ENCODE measurements at regions not wholly inside any gene's neighbourhood (a gene's known extent, or its start where the extent isn't known, plus 50 kb on each side); places are given as distances from the start of the nearest gene placed in this dataset.

DNA sequence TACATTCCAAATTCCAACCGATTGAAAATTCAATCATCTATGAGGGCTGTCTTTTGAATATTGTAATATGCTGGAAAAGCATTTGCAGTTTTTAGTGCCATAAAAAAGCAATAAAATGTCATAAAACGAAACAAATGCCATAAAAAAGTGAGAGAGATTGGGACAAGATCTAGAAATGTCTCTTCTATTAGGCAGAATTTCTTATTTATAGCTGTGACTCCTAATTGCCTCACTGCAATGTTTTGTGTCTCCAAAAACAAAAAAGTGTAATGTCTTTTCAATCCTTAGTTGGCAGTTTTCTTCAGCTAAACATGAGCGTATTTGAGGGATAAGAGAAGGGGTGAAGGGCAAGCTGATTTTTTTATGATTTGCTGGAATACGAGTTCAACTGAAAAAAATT is 153.9 kb downstream of the NAF1 start:
- H3K4me3 ChIP-seq = no peak overlapping the region
- no peak overlapping the region for H3K27ac ChIP-seq
- intact Hi-C loops (cut with DNase I; ENCODE audit: low total_unique reads) = no loop called here
- H3K36me3 ChIP-seq = no peaks in the 10 kb centered on the region
- peaks cover 0 to 19% (median 3%) of the 10 kb centered on the region in 8 donors for H3K9me3 ChIP-seq
- DNase-seq = no peak
- no peaks in the 10 kb centered on the region for H3K27me3 ChIP-seq (replicated peaks in 1 of 7)
- 58 to 70% (median 67%) methylated on average over 4 of the region's 4 CpGs for whole genome bisulfite sequencing, 5 donors
- H3K4me1 ChIP-seq = no peaks in the 10 kb centered on the region
- TF ChIP-seq POLR2AphosphoS5 (IDR thresholded peaks at IDR 0.05) = no peak
- TF ChIP-seq, protein P1, sequence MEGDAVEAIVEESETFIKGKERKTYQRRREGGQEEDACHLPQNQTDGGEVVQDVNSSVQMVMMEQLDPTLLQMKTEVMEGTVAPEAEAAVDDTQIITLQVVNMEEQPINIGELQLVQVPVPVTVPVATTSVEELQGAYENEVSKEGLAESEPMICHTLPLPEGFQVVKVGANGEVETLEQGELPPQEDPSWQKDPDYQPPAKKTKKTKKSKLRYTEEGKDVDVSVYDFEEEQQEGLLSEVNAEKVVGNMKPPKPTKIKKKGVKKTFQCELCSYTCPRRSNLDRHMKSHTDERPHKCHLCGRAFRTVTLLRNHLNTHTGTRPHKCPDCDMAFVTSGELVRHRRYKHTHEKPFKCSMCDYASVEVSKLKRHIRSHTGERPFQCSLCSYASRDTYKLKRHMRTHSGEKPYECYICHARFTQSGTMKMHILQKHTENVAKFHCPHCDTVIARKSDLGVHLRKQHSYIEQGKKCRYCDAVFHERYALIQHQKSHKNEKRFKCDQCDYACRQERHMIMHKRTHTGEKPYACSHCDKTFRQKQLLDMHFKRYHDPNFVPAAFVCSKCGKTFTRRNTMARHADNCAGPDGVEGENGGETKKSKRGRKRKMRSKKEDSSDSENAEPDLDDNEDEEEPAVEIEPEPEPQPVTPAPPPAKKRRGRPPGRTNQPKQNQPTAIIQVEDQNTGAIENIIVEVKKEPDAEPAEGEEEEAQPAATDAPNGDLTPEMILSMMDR (IDR thresholded peaks at IDR 0.05 in 8 of 11, conservative IDR thresholded peaks at IDR 0.05 in 3 of 11) = no peak
- no peak for TF ChIP-seq POLR2A (IDR thresholded peaks at IDR 0.05)

DNA sequence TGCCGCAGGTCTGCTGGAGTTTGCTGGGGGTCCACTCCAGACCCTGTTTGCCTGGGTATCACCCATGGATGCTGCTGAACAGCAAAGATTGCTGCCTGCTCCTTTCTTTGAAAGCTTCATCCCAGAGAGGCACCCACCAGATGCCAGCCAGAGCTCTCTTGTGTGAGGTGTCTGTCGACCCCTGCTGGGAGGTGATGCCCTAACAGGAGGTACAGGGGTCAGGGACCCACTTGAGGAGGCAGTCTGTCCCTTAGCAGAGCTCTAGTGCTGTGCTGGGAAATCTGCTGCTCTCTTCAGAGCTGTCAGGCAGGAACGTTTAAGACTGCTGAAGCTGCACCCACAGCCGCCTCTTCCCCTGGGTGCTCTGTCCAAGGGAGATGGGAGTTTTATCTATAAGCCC is 162.7 kb downstream of the NAF1 start:
- intact Hi-C loops (cut with DNase I; ENCODE audit: low total_unique reads) = no loop called here

DNA sequence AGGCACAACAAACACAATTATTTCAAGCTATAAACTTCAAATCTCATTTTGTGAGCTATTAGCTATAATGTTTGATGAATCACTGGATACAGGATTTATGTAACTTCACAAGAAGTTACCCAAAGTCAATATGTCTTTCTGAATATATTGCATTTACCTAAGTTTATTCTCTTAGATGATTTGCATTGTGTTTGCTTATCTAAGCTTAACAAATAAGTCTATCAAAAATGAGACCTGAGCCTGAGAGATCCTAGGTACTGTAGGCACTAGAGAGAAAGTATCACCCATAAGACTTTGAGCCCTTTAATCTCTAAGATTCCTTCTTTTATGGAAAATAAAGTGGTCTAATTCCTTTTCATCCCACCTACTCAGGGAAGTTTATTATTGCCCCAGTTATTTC is 178.2 kb downstream of the NAF1 start:
- TF ChIP-seq POLR2A (IDR thresholded peaks at IDR 0.05) (no peak), POLR2AphosphoS5 (IDR thresholded peaks at IDR 0.05) (no peak)
- TF ChIP-seq, protein P1 (IDR thresholded peaks at IDR 0.05 in 8 of 11, conservative IDR thresholded peaks at IDR 0.05 in 3 of 11) = no peak
- peaks cover 0 to 1% (median 0%) of the 10 kb centered on the region in 8 donors for H3K9me3 ChIP-seq

More for the DNA sequence above, 162.7 kb downstream of the NAF1 start:
- WGBS, 5 donors = 71 to 78% (median 74%) methylated on average over 2 to 4 of the region's 4 CpGs
- H3K4me1 ChIP-seq = no peaks in the 10 kb centered on the region
- no peak overlapping the region for H3K4me3 ChIP-seq
- TF ChIP-seq POLR2AphosphoS5 (IDR thresholded peaks at IDR 0.05) (no peak), POLR2A (IDR thresholded peaks at IDR 0.05) (no peak)
- TF ChIP-seq, protein P1 (IDR thresholded peaks at IDR 0.05 in 8 of 11, conservative IDR thresholded peaks at IDR 0.05 in 3 of 11) = no peak
- DNase-seq = no peak
- peaks cover 0 to 10% (median 0%) of the 10 kb centered on the region in 7 donors for H3K27me3 ChIP-seq (replicated peaks in 1 of 7)
- no peak overlapping the region for H3K27ac ChIP-seq
- H3K9me3 ChIP-seq = peaks cover 0 to 18% (median 17%) of the 10 kb centered on the region in 8 donors
- H3K36me3 ChIP-seq = no peaks in the 10 kb centered on the region

DNA sequence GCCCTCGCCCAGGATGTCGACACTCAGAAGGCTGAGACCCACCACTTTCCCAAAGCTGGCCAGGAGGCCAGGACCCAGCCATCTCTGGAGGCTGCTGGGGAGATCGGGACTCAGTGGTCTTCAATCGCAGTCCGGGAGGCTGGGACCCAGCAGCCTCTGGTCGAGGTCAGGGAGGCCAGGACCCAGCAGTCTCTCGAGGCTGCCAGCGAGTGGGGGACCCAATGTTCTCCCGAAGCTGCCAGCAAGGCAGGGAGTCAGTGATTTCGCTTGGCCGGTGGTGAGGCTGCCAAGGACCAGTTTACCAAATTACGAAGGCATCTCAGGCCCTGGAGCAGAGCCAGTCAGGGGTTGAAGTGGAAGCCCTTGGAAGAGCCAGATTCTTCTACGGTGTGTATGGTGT is 181.6 kb downstream of the NAF1 start:
- Histone ChIP-seq H3K9me3 (peaks cover 0 to 12% (median 3%) of the 10 kb centered on the region in 8 donors), H3K27ac (no peak overlapping the region), H3K4me1 (no peaks in the 10 kb centered on the region), H3K27me3 (replicated peaks in 1 of 7) (peaks cover 0 to 4% (median 0%) of the 10 kb centered on the region in 7 donors), H3K4me3 (no peak overlapping the region), H3K36me3 (no peaks in the 10 kb centered on the region)
- no peak for DNase-seq
- TF ChIP-seq POLR2AphosphoS5 (IDR thresholded peaks at IDR 0.05) (no peak), POLR2A (IDR thresholded peaks at IDR 0.05) (no peak)
- TF ChIP-seq, protein P1 (IDR thresholded peaks at IDR 0.05 in 8 of 11, conservative IDR thresholded peaks at IDR 0.05 in 3 of 11) = no peak
- intact Hi-C loops (cut with DNase I; ENCODE audit: low total_unique reads) = no loop called here
- WGBS, 5 donors = 82 to 89% (median 88%) methylated on average over 12 to 13 of the region's 13 CpGs

More for the DNA sequence above, 178.2 kb downstream of the NAF1 start:
- Histone ChIP-seq H3K27ac (no peak overlapping the region), H3K36me3 (no peaks in the 10 kb centered on the region), H3K4me1 (no peaks in the 10 kb centered on the region), H3K27me3 (replicated peaks in 1 of 7) (peaks cover 0 to 4% (median 0%) of the 10 kb centered on the region in 7 donors), H3K4me3 (no peak overlapping the region)
- intact Hi-C loops (cut with DNase I; ENCODE audit: low total_unique reads) = no loop called here
- DNase-seq = no peak

Data from spleen (tissue), 11 donors.